GM21529 (cell line): ENCODE measurements at regions not wholly inside any gene's neighbourhood (a gene's known extent, or its start where the extent isn't known, plus 50 kb on each side); places are given as distances from the start of the nearest gene placed in this dataset.

Experiments used
- ATAC-seq: cut with Tn5 transposase; IDR thresholded peaks from one replicate; pipeline ENCODE4 v1.9.1; 2021; ENCODE audit not compliant: unreplicated experiment

DNA sequence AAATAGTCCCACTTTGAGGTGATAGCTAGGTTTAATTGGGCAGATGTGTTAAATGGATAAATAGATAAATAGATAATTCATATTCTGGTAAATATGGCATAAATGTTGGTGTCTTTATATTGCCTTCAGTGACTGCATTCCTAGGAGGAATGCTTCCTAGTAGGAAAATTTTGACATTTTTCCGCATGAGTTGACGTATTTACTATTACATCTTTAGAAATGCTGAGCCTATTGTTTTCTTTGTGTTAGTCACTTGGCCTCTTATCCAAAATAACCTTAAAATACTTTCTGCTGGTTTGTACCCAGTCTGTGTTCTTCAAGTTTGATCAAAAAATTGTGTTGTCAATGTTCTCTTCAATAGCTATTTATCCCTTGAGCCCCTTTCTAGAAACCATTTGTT lies 495.6 kb upstream of the ZEB2 start:
- ATAC-seq: no peak

DNA sequence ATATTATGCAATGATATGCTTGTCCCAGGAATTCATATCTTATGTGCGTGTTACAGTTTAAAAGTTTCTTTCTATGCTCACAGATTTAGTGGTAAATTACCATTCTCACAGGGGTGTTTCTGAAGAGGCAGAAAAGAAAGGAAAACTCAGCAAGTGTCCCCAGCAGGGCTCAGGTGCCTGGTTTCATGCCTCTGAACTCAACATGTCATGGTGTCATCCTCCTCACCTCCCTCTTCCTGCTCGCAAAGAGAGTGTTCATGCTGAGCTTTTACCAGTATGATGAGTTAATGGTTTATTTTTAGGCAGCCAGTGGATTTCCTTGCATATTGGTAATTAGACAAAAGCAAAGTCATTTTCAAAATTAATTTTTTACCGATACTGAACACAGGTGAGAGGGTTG lies 492.9 kb upstream of the ZEB2 start:
- no peak for ATAC-seq

DNA sequence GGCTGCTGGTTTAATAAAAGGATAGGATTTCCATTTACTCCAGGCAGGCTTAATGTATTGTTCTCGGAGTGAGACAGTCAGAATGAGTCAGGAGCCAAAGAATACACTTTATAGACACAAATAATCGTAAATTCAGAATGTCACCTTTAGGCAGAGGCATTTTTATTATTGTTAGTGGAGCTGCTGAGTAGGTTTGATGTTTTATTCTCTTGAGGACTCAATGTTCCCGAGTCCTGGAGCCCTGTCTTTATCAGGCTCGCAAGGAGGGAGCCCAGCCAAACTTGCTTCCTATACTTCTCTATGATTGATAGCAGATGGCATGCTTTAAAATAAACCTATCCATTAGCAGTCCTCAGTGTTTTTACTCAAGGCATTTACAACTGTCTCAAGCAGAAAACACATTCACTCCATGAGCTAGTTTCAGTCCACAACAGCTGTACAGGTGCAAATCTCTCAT lies 492.3 kb upstream of the ZEB2 start:
- no peak for ATAC-seq

DNA sequence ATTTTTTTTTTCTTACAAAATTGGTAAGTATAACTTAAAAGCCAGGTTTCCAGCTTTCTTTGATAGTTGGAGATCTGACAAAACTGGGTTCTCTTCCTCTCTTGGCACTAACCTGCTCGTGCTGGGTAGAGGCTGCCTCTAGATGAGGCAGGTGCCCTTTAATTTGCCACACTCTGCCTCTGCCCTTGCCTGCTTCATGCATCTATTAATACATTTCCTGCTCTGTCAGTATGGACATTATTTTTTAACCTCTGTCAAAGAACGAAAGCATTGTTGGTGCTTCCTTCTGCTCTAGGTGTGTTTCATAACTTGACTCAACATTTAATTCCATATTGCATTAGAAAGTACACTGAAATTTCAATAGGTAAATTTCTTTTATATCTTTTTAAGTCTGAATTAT lies 490.7 kb upstream of the ZEB2 start:
- no peak for ATAC-seq

DNA sequence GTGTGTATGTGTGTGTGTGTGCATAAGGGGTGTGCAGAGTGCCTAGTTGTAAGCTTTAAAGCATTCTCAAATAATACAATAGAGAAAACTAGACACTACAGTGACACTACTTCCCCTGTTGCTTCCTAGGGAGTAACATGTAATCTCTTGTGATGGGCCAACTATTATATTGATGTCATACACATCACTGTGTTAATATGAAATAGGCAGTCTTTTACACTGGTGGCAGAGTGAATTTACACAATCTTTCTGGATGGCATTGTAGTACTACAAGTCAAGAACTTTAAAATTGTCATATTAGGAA lies 488.0 kb upstream of the ZEB2 start:
- ATAC-seq: no peak

DNA sequence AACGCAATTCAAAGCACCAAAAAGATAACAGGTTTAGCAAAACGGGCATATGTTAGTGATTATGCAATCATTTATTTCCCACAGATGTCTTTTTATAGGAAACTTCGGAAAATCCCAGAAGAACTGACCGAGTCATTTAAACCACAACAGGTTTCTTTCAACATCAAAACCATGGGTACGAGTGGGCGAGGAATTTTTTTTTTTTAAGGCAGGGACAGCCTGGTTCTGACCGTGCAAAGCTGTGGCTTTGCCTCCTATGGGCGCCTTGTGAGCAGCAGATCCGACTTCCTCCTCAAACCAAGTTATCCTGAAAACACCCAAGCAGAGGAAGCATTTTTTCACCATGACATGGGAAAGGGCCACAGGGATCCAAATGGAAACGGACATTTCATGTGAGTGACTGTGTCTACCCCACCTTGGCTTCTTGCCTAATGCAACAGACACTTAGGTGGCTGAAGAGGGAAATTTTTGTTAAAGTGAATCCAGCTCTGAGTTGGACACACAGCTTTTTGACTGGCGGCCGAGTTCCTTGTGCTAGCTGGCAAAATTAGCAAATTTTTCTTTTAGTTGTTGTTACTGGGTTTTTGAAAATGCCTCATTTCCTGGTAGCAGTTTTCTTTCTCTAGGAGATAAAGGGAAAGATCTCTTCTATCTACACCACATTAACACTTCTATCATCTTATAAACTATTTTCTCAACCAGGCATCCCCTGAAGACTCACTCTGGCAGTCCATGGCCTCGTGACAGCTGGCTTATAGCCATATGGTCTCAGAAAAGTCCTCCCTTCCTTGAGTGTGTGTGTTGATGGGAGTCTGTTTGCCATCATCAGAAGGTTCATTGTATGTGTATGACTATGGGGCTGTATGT lies 487.4 kb upstream of the ZEB2 start:
- ATAC-seq: no peak

DNA sequence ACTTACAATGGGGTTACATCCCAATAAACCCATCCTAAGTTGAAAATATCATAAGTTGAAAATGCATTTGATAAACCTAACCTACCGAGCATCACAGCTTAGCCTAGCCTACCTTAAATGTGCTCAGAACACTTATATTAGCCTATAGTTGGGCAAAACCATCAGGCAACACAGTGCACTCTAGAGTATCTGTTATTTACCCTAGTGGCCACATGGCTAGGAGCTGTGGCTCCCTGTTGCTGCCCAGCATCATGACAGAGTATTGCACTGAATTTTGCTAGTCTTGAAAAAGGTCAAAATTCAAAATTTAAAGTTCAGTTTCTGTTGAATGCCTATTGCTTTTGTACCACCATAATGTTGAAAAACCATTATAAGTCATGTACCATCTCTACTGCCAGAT lies 482.7 kb upstream of the ZEB2 start:
- ATAC-seq: no peak

DNA sequence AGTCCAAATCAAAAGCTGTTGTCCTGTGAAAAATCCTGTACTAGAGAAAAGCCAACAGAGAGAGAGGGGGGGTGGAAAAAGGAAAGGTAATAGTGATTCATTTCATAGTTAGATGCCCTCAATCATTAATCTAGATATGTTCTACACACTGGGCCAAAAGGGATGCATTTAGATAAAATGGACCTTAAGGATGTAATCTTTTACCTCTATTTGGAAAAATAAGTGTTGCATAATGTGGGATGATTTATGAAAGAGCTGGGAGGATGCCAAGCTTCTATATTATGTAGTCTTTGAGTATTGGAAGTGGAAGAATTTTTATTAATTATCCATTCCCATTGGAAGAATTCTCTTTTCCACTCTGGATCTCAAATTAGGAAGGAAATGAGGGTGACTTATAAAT lies 480.5 kb upstream of the ZEB2 start:
- ATAC-seq: no peak

DNA sequence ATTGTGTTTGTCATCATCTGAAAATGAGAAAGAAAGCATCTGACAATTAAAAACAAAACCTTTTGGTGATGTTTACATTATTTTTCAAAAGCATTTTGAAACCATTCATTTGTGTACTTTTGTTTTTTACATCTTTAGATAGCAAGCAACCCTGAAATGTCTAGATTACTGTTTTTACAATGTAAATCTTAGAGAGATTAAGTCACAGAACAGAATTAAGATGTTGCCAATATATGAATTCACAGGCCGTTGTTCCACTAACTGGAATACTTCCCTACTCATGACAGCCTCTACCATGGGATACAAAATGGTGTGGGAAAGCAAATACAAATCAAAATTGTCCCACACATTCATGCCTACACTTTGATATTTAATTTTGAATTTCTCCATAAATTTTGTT lies 480.0 kb upstream of the ZEB2 start:
- no peak for ATAC-seq

DNA sequence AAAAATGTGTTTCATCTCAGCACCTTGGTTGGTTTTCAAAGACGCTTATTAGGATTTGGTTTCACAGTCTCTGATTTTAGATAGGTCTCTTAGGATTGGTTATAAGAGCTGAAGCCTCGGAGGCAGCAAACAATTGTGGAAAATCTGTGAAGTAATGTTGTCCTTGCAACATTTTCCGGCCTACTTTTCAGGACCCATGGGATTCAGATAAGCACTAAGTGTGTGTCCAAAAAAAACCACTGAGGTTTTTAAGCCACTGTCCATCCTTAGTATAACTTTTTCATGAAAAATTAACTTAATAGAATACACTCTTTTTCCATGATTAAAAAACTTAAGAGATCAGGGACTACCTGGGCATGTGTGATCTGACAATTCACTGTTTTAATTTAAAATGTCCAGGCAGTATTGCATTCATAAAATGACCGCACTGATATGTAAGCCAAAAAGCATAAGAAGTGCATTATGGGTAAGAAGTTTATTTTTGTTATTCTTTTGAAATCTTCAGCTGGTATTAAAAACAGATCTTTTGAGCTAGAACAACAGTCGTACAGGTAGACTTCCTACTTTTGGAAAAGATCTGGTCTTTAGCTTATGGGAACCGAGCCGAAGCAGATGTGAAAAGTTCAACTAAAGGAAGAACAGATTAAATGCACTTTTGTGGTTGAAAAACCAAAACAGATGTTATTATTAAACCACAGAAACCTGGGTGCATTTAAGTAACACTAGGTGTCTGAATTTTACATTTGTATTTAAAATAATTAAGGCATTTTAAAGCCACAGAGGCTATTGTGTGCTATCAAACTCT lies 479.4 kb upstream of the ZEB2 start:
- no peak for ATAC-seq

DNA sequence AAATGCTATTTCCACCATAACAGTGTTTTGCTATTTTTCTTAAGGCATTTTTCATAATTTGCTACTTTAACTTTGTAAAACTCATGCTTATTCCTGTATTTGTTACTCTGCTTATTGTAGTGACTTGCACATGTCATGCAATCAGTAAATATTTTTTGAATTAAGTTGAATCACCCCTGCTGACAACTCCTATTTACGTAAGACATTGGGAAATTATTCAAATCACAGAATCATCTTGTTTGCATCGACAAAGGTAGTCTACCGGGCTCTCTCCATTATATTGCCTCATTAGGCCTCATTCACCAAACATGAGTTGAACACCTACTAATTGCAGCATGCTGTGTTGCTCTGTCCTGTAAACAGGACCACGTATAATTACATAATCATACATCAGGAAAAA lies 478.5 kb upstream of the ZEB2 start:
- ATAC-seq: no peak

DNA sequence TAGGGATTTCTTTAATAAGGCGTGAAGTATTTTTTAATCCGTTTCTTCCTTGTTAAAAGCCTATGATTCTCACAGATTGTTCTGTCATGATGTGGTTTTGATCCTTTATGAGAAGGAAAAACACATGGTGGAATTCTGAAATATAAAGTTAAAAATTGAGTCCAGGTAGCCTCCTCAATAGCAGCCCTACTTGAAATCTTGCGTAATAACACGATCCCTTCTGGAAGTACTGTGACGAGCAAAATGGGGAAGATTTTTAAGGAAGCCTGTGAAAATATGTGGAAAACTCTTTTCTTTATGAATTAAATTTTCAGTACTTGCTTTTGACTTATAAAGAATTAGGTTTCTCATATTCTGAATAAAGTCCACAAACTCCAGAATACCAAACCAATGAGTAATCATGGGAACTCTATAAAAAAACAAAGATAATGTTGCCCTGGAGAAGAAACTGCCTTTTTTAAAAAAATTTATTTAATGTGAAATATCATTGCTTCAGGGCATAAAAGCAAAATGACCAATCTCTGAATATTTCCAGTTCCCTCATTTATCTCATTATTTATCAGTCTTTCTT lies 476.4 kb upstream of the ZEB2 start:
- no peak for ATAC-seq

DNA sequence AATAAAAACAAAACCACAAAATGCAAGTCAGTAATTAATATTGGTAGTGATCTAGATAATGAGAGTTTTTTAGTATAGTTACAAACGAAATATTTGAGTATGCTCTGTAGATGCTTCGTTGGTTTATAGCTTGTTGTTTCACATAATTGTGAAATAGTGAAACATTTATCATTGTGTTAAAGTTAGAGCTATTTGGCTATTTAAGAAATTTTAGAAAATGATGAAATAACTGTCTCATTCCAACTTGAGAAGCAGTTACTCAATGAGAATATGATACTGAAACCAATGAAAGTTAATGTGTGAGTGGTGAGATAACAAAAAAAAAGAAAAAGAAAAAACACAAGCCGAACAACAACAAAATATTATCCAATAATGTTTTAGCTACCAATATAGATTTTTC lies 475.6 kb upstream of the ZEB2 start:
- no peak for ATAC-seq

DNA sequence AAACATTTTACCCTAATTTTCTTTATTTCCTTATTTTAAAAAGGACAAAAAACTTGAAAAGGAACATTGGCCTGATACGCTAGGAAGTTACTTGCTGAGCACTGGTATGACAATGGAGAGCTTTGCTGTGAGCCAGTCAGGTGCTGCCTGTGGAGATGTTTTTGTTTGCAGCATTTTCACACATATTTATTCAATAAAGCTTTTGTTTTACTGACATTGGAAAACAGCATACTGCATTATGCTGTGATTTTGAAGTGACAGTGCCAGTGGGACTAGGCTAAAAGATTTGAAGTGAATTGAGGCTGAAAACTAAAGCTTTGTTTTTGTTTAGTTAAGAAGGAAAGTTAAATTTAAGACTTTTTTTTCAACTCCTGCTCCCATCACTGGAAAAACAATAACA lies 470.7 kb upstream of the ZEB2 start:
- ATAC-seq: no peak

DNA sequence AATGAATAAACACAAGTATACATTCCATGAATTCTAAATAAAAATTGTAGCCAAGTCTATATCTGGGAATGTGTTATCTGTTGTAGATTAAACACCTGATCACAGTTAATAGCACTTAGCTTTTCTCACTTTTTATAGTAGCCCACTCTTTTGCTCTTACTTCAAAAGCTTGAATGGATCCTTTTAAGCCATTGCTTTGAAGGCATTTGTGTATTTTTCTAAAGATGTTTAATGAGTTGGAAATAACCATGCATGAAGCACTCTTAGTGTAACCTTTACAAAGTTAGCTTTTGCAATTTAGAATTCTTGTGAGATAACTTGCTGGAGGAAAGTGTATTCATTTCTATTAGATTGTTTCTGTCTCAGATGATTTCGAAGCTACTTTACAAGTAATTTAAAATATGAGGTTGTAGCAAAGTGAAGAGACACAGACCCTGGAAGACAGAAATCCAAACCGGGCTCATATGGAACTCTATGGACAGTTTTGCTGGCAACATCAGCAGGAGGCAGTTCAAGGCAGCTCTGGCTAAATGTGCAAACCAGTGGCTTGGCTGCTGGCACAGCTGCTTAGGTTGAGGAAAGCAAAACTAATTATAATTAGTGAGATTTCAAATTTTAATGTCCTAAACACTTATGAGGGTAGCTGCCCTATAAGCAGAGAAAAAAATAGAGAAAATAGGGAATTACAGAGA lies 469.8 kb upstream of the ZEB2 start:
- no peak for ATAC-seq

DNA sequence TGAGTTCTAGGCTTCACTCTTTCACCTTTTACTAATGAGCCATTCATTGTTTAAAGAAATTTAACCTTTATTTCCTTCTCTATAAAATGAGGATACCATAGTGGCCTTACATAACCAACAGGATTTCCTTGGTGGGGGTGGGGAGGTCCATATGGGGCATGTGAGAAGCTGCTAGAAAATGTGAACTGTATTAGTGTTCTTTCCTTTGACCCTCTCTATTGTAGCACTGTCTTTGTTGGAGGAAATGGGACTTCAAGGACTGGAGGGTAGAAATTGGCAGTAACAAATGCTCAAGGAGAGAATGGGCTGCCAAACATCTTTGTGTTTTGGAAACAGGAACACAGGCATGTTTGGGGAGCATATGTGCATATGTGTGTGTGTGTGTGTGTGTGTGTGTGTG lies 468.7 kb upstream of the ZEB2 start:
- no peak for ATAC-seq

DNA sequence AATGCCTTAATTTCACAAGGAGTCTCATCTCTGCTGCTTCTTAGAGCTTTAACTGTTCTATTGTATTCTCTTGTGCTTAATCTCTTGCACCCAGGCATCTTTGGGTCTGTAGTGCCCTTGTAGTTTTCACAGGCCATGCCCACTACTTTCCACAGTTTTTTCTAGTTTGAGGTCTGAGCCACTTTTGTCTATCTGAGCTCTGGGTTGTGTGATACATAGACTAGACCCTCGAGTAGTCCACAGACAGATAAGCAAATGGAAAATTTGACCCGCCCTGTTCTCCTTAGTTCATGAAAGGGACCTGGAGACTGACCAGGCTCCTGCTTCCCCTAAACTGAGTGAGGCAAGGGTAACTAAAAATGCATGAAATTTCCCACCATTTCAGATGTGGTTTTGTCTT lies 466.8 kb upstream of the ZEB2 start:
- no peak for ATAC-seq

DNA sequence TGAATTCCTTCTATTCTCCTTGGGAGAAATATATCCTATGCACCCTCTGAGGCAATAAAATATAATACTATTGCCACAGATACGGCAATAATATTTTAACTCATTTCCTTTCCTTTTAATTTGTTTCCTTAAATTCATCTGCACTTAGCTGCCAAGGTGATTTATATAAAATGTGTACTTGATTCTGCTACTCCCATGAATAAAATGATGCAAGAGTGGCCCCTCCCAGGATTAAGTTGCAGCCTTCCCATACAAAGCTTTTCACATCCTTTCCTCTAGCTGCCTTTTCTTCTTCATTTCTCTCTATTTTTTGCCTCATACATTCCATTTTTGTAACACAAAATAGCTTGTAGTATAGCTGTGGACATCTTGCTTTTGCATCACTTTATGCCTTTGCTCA lies 464.1 kb upstream of the ZEB2 start:
- no peak for ATAC-seq

DNA sequence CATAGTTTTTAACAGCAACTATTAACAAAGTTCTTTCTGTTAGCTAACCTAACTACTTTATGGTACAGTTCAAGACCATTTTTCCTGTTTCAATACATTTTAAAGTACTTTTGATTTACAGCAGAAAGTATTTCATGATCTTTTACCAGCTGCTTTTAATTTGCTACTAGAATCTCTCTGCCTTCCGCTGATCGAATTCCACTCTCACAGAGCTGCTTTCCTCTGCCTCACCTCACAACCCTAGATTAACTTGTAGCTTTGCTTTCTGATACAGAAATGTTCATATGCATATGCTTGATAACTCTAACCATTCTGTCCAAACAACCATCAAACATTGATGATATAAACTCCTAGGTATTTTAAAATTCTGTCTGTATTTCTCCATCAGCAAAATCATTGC lies 463.2 kb upstream of the ZEB2 start:
- ATAC-seq: no peak

DNA sequence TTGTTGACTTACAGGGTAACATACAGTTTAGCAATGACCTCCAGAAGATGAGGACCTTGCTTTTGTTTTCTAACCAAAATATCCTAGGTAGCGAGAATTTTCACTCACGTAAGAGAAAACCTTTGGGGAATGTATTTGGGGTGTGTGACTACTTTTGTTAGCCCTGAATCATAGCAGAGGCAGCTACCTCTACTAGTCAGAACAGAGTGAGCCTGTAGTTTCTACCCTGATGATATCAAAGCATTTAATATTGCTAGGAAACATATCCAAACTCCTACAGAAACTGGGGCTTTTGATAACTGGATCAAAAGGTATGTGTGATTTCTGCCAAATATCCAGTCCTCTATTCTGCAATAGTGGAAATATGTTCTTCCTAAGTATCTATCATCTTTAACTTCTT lies 462.6 kb upstream of the ZEB2 start:
- no peak for ATAC-seq

DNA sequence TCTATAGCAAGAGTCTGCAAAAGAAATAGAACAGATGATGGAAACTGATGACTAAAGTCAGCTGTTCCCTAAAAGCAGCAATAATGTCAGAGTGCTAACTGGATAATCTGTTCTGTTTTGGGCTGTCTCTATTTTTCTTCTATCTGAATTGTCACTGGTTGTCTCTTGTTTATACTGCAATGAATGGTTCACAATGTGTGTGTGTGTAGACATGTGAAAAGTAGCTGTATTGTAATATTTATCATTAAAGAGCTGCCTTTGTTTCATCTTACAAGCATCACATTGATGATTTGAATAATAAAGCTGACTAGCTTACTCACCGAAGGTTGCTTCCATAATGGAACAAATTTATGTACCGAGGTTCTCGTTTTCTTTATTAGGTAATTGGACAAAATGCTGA lies 456.0 kb upstream of the ZEB2 start:
- no peak for ATAC-seq

DNA sequence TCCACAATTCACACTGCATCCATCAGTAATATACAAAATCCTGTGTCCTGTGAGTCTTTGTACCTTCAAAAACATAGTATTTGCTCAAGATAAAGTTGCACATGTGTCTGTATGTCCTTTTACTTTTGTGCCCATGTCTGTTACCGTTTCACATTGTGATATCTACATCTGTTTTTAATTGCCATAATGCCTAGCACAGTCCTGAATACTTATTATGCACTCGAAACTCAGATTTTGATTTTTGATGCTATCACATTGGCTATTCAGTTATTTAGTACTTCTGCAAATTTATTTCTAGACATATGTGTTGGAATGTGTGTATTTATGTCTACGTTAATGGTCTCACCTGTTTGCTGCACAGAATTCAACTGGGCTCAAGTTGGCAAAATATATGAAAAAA lies 452.8 kb upstream of the ZEB2 start:
- no peak for ATAC-seq
